ENCODE measurements at regions not wholly inside any gene's neighbourhood (a gene's known extent, or its start where the extent isn't known, plus 50 kb on each side); places are given as distances from the start of the nearest gene placed in this dataset.
"Not testable (repeated sequence)": the region's sequence is repeated elsewhere in the genome, so short reads cannot be mapped to it uniquely, and the experiment has no call there.

- DNase-seq, result no peak
Measured at GRCh38 chr6:17012421-17013225, 89.2 kb upstream of the STMND1 start.

GRCh38 chr6:17011985-17012384, 89.9 kb upstream of the STMND1 start:
- no peak for DNase-seq

GRCh38 chr6:17007749-17008148, 94.1 kb upstream of the STMND1 start:
- DNase-seq, result no peak

- no peak for DNase-seq
Measured at GRCh38 chr6:17006543-17006942, 95.3 kb upstream of the STMND1 start.

- no peak for DNase-seq
Measured at GRCh38 chr6:17004269-17004668, 97.6 kb upstream of the STMND1 start.

- no peak for DNase-seq
Measured at GRCh38 chr6:17002123-17002522, 99.7 kb upstream of the STMND1 start.

- no peak for DNase-seq
Measured at GRCh38 chr6:17001188-17001587, 100.7 kb upstream of the STMND1 start.

GRCh38 chr6:16999491-17000436, 102.1 kb upstream of the STMND1 start:
- no peak for DNase-seq

GRCh38 chr6:16998461-16998860, 103.4 kb upstream of the STMND1 start:
- DNase-seq, result no peak

GRCh38 chr6:16995511-16996250, 106.2 kb upstream of the STMND1 start:
- DNase-seq, result no peak

- no peak for DNase-seq
Measured at GRCh38 chr6:16993396-16993795, 108.5 kb upstream of the STMND1 start.

- DNase-seq, result no peak
Measured at GRCh38 chr6:16991981-16992629, 109.7 kb upstream of the STMND1 start.

- not testable (repeated sequence) for DNase-seq
Measured at GRCh38 chr6:16989976-16990375, 111.9 kb upstream of the STMND1 start.

- DNase-seq, result no peak
Measured at GRCh38 chr6:16989382-16989781, 112.5 kb upstream of the STMND1 start.

- no peak for DNase-seq
Measured at GRCh38 chr6:16987996-16988395, 113.9 kb upstream of the STMND1 start.

- DNase-seq, result no peak
Measured at GRCh38 chr6:16985513-16986284, 116.2 kb upstream of the STMND1 start.

GRCh38 chr6:16982807-16983206, 119.0 kb upstream of the STMND1 start:
- DNase-seq, result no peak

GRCh38 chr6:16979677-16980370, 122.0 kb upstream of the STMND1 start:
- no peak for DNase-seq

GRCh38 chr6:16978686-16979085, 123.2 kb upstream of the STMND1 start:
- no peak for DNase-seq

- no peak for DNase-seq
Measured at GRCh38 chr6:16976385-16977183, 125.3 kb upstream of the STMND1 start.
